ENCODE measurements at regions not wholly inside any gene's neighbourhood (a gene's known extent, or its start where the extent isn't known, plus 50 kb on each side); places are given as distances from the start of the nearest gene placed in this dataset.
"Not testable (repeated sequence)": the region's sequence is repeated elsewhere in the genome, so short reads cannot be mapped to it uniquely, and the experiment has no call there.

GRCh38 chr5:136545031-136545430 is 179.7 kb upstream of the TRPC7 start:
- DNase-seq (ENCODE audit: low read depth): not testable (repeated sequence)

GRCh38 chr5:136538534-136538933 is 173.2 kb upstream of the TRPC7 start:
- no peak for DNase-seq (ENCODE audit: low read depth)

- no peak for DNase-seq (ENCODE audit: low read depth)
These were observed 163.7 kb upstream of the TRPC7 start for GRCh38 chr5:136529081-136529480.

- DNase-seq (ENCODE audit: low read depth): no peak
These were observed 163.2 kb upstream of the TRPC7 start for GRCh38 chr5:136528481-136529030.

- no peak for DNase-seq (ENCODE audit: low read depth)
These were observed 162.0 kb upstream of the TRPC7 start for GRCh38 chr5:136527311-136527710.

- DNase-seq (ENCODE audit: low read depth): no peak
These were observed 161.4 kb upstream of the TRPC7 start for GRCh38 chr5:136526791-136527190.

GRCh38 chr5:136526021-136526420 is 160.7 kb upstream of the TRPC7 start:
- no peak for DNase-seq (ENCODE audit: low read depth)

- DNase-seq (ENCODE audit: low read depth): no peak
These were observed 160.3 kb upstream of the TRPC7 start for GRCh38 chr5:136525597-136525996.

GRCh38 chr5:136522217-136522956 is 157.0 kb upstream of the TRPC7 start:
- no peak for DNase-seq (ENCODE audit: low read depth)

GRCh38 chr5:136521696-136522095 is 156.4 kb upstream of the TRPC7 start:
- DNase-seq (ENCODE audit: low read depth): no peak

- no peak for DNase-seq (ENCODE audit: low read depth)
These were observed 153.5 kb upstream of the TRPC7 start for GRCh38 chr5:136518814-136519213.

GRCh38 chr5:136518174-136518573 is 152.8 kb upstream of the TRPC7 start:
- no peak for DNase-seq (ENCODE audit: low read depth)

- DNase-seq (ENCODE audit: low read depth): no peak
These were observed 152.4 kb upstream of the TRPC7 start for GRCh38 chr5:136517755-136518154.

- DNase-seq (ENCODE audit: low read depth): no peak
These were observed 151.3 kb upstream of the TRPC7 start for GRCh38 chr5:136516637-136517036.

GRCh38 chr5:136513430-136513829 is 148.1 kb upstream of the TRPC7 start:
- no peak for DNase-seq (ENCODE audit: low read depth)

GRCh38 chr5:136511046-136511445 is 145.7 kb upstream of the TRPC7 start:
- DNase-seq (ENCODE audit: low read depth): no peak

GRCh38 chr5:136510481-136510880 is 145.1 kb upstream of the TRPC7 start:
- DNase-seq (ENCODE audit: low read depth): no peak

GRCh38 chr5:136506131-136506530 is 140.8 kb upstream of the TRPC7 start:
- no peak for DNase-seq (ENCODE audit: low read depth)

GRCh38 chr5:136501133-136501532 is 135.8 kb upstream of the TRPC7 start:
- no peak for DNase-seq (ENCODE audit: low read depth)

GRCh38 chr5:136492587-136492986 is 127.2 kb upstream of the TRPC7 start:
- no peak for DNase-seq (ENCODE audit: low read depth)

- DNase-seq (ENCODE audit: low read depth): no peak
These were observed 126.5 kb upstream of the TRPC7 start for GRCh38 chr5:136491806-136492205.

GRCh38 chr5:136484808-136485325 is 119.5 kb upstream of the TRPC7 start:
- no peak for DNase-seq (ENCODE audit: low read depth)

- DNase-seq (ENCODE audit: low read depth): no peak
These were observed 116.9 kb upstream of the TRPC7 start for GRCh38 chr5:136482206-136482605.

- DNase-seq (ENCODE audit: low read depth): no peak
These were observed 109.1 kb upstream of the TRPC7 start for GRCh38 chr5:136474466-136474865.

All from stimulated activated CD8-positive, alpha-beta memory T cell treated with anti-CD3 and anti-CD28 coated beads, Interleukin-15, amount 100 ng/mL, for 1 hour (primary cell).